GM23338 (cell line): ENCODE measurements at regions not wholly inside any gene's neighbourhood (a gene's known extent, or its start where the extent isn't known, plus 50 kb on each side); places are given as distances from the start of the nearest gene placed in this dataset.

Experiments
- ATAC-seq: fragments of 200-7000 bp; cut with Tn5 transposase; 3 replicates; pipeline ENCODE4 v1.9.1; 2020
- DNase-seq: peaks from one replicate; pipeline ENCODE4 v3.0.0-alpha.2; 2015; ENCODE audit warnings: low spot score
- H2AFZ ChIP-seq: fragments of 200-600 bp; sonication (generic); 2 replicates; pipeline ENCODE4 v1.8.0; 2016; ENCODE audit warnings: antibody characterized with exemption, mild to moderate bottlenecking, moderate library complexity
- H3F3A ChIP-seq: fragments of 200-600 bp; sonication (generic); replicated peaks from 2 replicates; pipeline ENCODE4 v1.8.0; 2017; ENCODE audit warnings: antibody characterized with exemption, mixed run types, low read depth
- H3K27ac ChIP-seq: fragments of 200-600 bp; sonication (generic); 2 replicates; pipeline ENCODE4 v1.6.1; 2016; ENCODE audit warnings: low read depth
- H3K27me3 ChIP-seq: fragments of 200-600 bp; sonication (generic); 2 replicates; pipeline ENCODE4 v1.8.0; 2016; ENCODE audit warnings: mild to moderate bottlenecking, mixed run types, moderate library complexity; ENCODE audit not compliant: insufficient read depth
- H3K36me3 ChIP-seq: fragments of 200-600 bp; sonication (generic); 2 replicates; pipeline ENCODE4 v1.8.0; 2016; ENCODE audit warnings: mild to moderate bottlenecking; ENCODE audit not compliant: insufficient read depth
- H3K4me1 ChIP-seq: fragments of 200-600 bp; sonication (generic); 2 replicates; pipeline ENCODE4 v1.8.0; 2016; ENCODE audit warnings: mild to moderate bottlenecking, moderate library complexity; ENCODE audit not compliant: insufficient read depth
- H3K4me2 ChIP-seq: fragments of 200-600 bp; sonication (generic); 2 replicates; pipeline ENCODE4 v1.7.1; 2017; ENCODE audit warnings: mixed run types
- H3K4me3 ChIP-seq: fragments of 200-600 bp; sonication (generic); 2 replicates; pipeline ENCODE4 v1.6.1; 2016; ENCODE audit warnings: mixed run types
- H3K79me2 ChIP-seq: fragments of 200-600 bp; sonication (generic); replicated peaks from 2 replicates; pipeline ENCODE4 v1.8.0; 2017; ENCODE audit warnings: mild to moderate bottlenecking; ENCODE audit not compliant: insufficient read depth
- H3K9me2 ChIP-seq: fragments of 200-600 bp; sonication (generic); 2 replicates; pipeline ENCODE4 v1.8.0; 2017; ENCODE audit not compliant: insufficient read depth
- H4K20me1 ChIP-seq: fragments of 200-600 bp; sonication (generic); replicated peaks from 2 replicates; pipeline ENCODE4 v1.8.0; 2017; ENCODE audit warnings: mild to moderate bottlenecking; ENCODE audit not compliant: insufficient read depth
- H3K27ac Mint-ChIP-seq: 2 replicates; pipeline ENCODE4 v1.8.0; 2020; ENCODE audit warnings: inconsistent platforms, mild to moderate bottlenecking, moderate library complexity, mixed read lengths
- H3K27me3 Mint-ChIP-seq: 3 replicates; pipeline ENCODE4 v1.8.0; 2022; ENCODE audit warnings: low read depth, mild to moderate bottlenecking, moderate library complexity, mixed read lengths, inconsistent platforms; ENCODE audit not compliant: insufficient read depth, poor library complexity
- H3K36me3 Mint-ChIP-seq: 3 replicates; pipeline ENCODE4 v1.8.0; 2021; ENCODE audit warnings: low read depth, mild to moderate bottlenecking, inconsistent platforms, moderate library complexity, mixed read lengths
- H3K4me1 Mint-ChIP-seq: 3 replicates; pipeline ENCODE4 v1.8.0; 2020; ENCODE audit warnings: mild to moderate bottlenecking, inconsistent platforms, mixed read lengths
- H3K4me3 Mint-ChIP-seq: 3 replicates; pipeline ENCODE4 v1.8.0; 2021; ENCODE audit warnings: moderate library complexity, mild to moderate bottlenecking, inconsistent platforms, mixed read lengths
- H3K9me3 Mint-ChIP-seq: 3 replicates; pipeline ENCODE4 v1.8.0; 2020; ENCODE audit warnings: moderate library complexity, mild to moderate bottlenecking, inconsistent platforms, mixed read lengths
- CREB1 ChIP-seq: fragments of 250-450 bp; sonication (Bioruptor Pico); IDR thresholded peaks from 2 replicates; pipeline ENCODE4 v1.5.0; 2020; ENCODE audit warnings: low read depth, mild to moderate bottlenecking, moderate library complexity
- EZH2 ChIP-seq: fragments of 200-600 bp; sonication (generic); IDR thresholded peaks from one replicate; pipeline ENCODE4 v1.8.0; 2017; ENCODE audit warnings: antibody characterized with exemption, mild to moderate bottlenecking, low read depth; ENCODE audit not compliant: unreplicated experiment
- EZH2phosphoT487 ChIP-seq: fragments of 200-600 bp; sonication (generic); IDR thresholded peaks from one replicate; pipeline ENCODE4 v1.8.1; 2018; ENCODE audit warnings: antibody characterized with exemption; ENCODE audit not compliant: unreplicated experiment
- JUNB ChIP-seq: IDR thresholded peaks from one replicate; pipeline ENCODE4 v1.6.1; 2016; ENCODE audit warnings: antibody characterized with exemption; ENCODE audit not compliant: unreplicated experiment
- NANOG ChIP-seq: IDR thresholded peaks from 2 replicates; pipeline ENCODE4 v1.6.1; 2016; ENCODE audit warnings: antibody characterized with exemption, borderline replicate concordance
- POLR2AphosphoS5 ChIP-seq: IDR thresholded peaks from 2 replicates; pipeline ENCODE4 v1.6.1; 2016; ENCODE audit warnings: antibody characterized with exemption, low read depth
- REST ChIP-seq: IDR thresholded peaks from one replicate; pipeline ENCODE4 v1.6.1; 2018; ENCODE audit warnings: antibody characterized with exemption; ENCODE audit not compliant: unreplicated experiment
- STAT1 ChIP-seq: IDR thresholded peaks from one replicate; pipeline ENCODE4 v1.6.1; 2016; ENCODE audit warnings: antibody characterized with exemption; ENCODE audit not compliant: unreplicated experiment
- ZNF114 ChIP-seq: fragments of 250-450 bp; sonication (Bioruptor Pico); IDR thresholded peaks from 2 replicates; pipeline ENCODE4 v1.5.0; 2020; ENCODE audit warnings: mild to moderate bottlenecking, moderate library complexity
- ZNF331 ChIP-seq: fragments of 250-450 bp; sonication (Bioruptor Pico); IDR thresholded peaks from 2 replicates; pipeline ENCODE4 v1.5.0; 2020; ENCODE audit warnings: low read depth, mild to moderate bottlenecking, moderate library complexity
- TF ChIP-seq, protein P1 (sequence below): fragments of 250-450 bp; sonication (Bioruptor Pico); IDR thresholded peaks from 2 replicates; pipeline ENCODE4 v1.5.0; 2020; ENCODE audit warnings: mild to moderate bottlenecking, moderate library complexity
- TF ChIP-seq, protein P2 (sequence below), 2 experiments: fragments of 200-600 bp in 1 of 2; sonication (generic) in 1 of 2; conservative IDR thresholded peaks; 2 replicates each; pipeline versions ENCODE4 v1.5.1 to v1.6.1; 2016 to 2017; ENCODE audit warnings: antibody characterized with exemption in 2 of 2, low read depth in 2 of 2, mild to moderate bottlenecking in 2 of 2, moderate library complexity in 1 of 2
- TF ChIP-seq, protein P3 (sequence below): IDR thresholded peaks from 2 replicates; pipeline ENCODE4 v1.6.1; 2016; ENCODE audit warnings: antibody characterized with exemption

DNA sequence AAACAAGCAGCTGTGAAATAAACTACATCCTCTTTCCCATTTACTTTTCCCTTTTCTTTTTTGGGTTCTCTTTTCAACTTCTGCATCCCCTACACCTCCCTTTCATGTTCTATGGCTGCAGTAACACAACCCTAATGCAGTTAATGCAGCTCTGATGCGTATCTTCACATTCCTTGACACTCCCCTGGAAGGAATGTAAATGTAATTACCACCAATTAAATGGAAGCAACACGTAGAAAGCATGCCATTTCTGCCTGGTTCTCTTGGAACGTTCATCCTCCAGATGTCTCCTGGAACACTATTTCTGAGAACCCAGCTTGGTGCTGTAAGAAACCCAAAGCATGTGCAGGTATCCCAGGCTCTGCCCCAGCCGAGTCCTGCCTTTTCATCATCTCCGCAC, 166.8 kb upstream of the FREM2 start:
- Histone ChIP-seq H2AFZ (no peak overlapping the region), H3K79me2 (no peaks in the 10 kb centered on the region), H3K36me3 (peaks cover 4% of the 10 kb centered on the region; the same call in 1 of the 2 replicates), H3K27me3 (no peaks in the 10 kb centered on the region), H3K27ac (no peak overlapping the region), H3K4me1 (no peaks in the 10 kb centered on the region), H3K4me2 (no peak overlapping the region), H3K9me2 (no peaks in the 10 kb centered on the region), H4K20me1 (no peaks in the 10 kb centered on the region), H3K4me3 (no peak overlapping the region), H3F3A (no peaks in the 10 kb centered on the region)
- peaks cover 23% of the 10 kb centered on the region for H3K9me3 Mint-ChIP-seq
- no peak overlapping the region for H3K4me3 Mint-ChIP-seq
- H3K27ac Mint-ChIP-seq = no peak overlapping the region
- no peak for TF ChIP-seq EZH2phosphoT487
- TF ChIP-seq ZNF331 (CRISPR knock-in tag) = no peak
- no peak for TF ChIP-seq CREB1 (CRISPR knock-in tag)
- TF ChIP-seq, protein P1, sequence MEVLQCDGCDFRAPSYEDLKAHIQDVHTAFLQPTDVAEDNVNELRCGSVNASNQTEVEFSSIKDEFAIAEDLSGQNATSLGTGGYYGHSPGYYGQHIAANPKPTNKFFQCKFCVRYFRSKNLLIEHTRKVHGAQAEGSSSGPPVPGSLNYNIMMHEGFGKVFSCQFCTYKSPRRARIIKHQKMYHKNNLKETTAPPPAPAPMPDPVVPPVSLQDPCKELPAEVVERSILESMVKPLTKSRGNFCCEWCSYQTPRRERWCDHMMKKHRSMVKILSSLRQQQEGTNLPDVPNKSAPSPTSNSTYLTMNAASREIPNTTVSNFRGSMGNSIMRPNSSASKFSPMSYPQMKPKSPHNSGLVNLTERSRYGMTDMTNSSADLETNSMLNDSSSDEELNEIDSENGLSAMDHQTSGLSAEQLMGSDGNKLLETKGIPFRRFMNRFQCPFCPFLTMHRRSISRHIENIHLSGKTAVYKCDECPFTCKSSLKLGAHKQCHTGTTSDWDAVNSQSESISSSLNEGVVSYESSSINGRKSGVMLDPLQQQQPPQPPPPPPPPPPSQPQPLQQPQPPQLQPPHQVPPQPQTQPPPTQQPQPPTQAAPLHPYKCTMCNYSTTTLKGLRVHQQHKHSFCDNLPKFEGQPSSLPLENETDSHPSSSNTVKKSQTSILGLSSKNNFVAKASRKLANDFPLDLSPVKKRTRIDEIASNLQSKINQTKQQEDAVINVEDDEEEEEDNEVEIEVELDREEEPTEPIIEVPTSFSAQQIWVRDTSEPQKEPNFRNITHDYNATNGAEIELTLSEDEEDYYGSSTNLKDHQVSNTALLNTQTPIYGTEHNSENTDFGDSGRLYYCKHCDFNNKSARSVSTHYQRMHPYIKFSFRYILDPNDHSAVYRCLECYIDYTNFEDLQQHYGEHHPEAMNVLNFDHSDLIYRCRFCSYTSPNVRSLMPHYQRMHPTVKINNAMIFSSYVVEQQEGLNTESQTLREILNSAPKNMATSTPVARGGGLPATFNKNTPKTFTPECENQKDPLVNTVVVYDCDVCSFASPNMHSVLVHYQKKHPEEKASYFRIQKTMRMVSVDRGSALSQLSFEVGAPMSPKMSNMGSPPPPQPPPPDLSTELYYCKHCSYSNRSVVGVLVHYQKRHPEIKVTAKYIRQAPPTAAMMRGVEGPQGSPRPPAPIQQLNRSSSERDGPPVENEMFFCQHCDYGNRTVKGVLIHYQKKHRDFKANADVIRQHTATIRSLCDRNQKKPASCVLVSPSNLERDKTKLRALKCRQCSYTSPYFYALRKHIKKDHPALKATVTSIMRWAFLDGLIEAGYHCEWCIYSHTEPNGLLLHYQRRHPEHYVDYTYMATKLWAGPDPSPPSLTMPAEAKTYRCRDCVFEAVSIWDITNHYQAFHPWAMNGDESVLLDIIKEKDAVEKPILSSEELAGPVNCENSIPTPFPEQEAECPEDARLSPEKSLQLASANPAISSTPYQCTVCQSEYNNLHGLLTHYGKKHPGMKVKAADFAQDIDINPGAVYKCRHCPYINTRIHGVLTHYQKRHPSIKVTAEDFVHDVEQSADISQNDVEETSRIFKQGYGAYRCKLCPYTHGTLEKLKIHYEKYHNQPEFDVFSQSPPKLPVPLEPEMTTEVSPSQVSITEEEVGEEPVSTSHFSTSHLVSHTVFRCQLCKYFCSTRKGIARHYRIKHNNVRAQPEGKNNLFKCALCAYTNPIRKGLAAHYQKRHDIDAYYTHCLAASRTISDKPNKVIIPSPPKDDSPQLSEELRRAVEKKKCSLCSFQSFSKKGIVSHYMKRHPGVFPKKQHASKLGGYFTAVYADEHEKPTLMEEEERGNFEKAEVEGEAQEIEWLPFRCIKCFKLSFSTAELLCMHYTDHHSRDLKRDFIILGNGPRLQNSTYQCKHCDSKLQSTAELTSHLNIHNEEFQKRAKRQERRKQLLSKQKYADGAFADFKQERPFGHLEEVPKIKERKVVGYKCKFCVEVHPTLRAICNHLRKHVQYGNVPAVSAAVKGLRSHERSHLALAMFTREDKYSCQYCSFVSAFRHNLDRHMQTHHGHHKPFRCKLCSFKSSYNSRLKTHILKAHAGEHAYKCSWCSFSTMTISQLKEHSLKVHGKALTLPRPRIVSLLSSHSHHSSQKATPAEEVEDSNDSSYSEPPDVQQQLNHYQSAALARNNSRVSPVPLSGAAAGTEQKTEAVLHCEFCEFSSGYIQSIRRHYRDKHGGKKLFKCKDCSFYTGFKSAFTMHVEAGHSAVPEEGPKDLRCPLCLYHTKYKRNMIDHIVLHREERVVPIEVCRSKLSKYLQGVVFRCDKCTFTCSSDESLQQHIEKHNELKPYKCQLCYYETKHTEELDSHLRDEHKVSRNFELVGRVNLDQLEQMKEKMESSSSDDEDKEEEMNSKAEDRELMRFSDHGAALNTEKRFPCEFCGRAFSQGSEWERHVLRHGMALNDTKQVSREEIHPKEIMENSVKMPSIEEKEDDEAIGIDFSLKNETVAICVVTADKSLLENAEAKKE (CRISPR knock-in tag) = no peak
- TF ChIP-seq JUNB = no peak
- TF ChIP-seq, protein P2, sequence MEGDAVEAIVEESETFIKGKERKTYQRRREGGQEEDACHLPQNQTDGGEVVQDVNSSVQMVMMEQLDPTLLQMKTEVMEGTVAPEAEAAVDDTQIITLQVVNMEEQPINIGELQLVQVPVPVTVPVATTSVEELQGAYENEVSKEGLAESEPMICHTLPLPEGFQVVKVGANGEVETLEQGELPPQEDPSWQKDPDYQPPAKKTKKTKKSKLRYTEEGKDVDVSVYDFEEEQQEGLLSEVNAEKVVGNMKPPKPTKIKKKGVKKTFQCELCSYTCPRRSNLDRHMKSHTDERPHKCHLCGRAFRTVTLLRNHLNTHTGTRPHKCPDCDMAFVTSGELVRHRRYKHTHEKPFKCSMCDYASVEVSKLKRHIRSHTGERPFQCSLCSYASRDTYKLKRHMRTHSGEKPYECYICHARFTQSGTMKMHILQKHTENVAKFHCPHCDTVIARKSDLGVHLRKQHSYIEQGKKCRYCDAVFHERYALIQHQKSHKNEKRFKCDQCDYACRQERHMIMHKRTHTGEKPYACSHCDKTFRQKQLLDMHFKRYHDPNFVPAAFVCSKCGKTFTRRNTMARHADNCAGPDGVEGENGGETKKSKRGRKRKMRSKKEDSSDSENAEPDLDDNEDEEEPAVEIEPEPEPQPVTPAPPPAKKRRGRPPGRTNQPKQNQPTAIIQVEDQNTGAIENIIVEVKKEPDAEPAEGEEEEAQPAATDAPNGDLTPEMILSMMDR (conservative IDR thresholded peaks at IDR 0.05; ENCODE audit: low read depth in 2 of 2) = no peak
- TF ChIP-seq, protein P3, sequence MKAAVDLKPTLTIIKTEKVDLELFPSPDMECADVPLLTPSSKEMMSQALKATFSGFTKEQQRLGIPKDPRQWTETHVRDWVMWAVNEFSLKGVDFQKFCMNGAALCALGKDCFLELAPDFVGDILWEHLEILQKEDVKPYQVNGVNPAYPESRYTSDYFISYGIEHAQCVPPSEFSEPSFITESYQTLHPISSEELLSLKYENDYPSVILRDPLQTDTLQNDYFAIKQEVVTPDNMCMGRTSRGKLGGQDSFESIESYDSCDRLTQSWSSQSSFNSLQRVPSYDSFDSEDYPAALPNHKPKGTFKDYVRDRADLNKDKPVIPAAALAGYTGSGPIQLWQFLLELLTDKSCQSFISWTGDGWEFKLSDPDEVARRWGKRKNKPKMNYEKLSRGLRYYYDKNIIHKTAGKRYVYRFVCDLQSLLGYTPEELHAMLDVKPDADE = no peak
- no peak for TF ChIP-seq NANOG
- TF ChIP-seq REST = no peak
- TF ChIP-seq EZH2 = no peak
- TF ChIP-seq STAT1 = no peak
- TF ChIP-seq POLR2AphosphoS5 = no peak
- TF ChIP-seq ZNF114 = no peak
- ATAC-seq = no peak
- DNase-seq = no peak
- peaks cover 2% of the 10 kb centered on the region; the same call in 2 of the 3 replicates for H3K4me1 Mint-ChIP-seq
- H3K36me3 Mint-ChIP-seq = peaks cover 18% of the 10 kb centered on the region
- H3K27me3 Mint-ChIP-seq = peaks cover 2% of the 10 kb centered on the region
